Activated T-cell treated with anti-CD3 and anti-CD28 coated beads, Interleukin-2, amount 50 U/mL, for 24 hours (primary cell): ENCODE measurements at regions not wholly inside any gene's neighbourhood (a gene's known extent, or its start where the extent isn't known, plus 50 kb on each side); places are given as distances from the start of the nearest gene placed in this dataset.
"Not testable (repeated sequence)": the region's sequence is repeated elsewhere in the genome, so short reads cannot be mapped to it uniquely, and the experiment has no call there.

Source experiments
- DNase-seq: peaks from one replicate; pipeline ENCODE4 v3.0.0-alpha.2; 2020
- H3K27ac Mint-ChIP-seq: 2 replicates; pipeline ENCODE4 v1.8.0; 2020; ENCODE audit warnings: mild to moderate bottlenecking, mixed read lengths
- H3K27me3 Mint-ChIP-seq: 2 replicates; pipeline ENCODE4 v1.8.0; 2020; ENCODE audit warnings: mixed read lengths
- H3K36me3 Mint-ChIP-seq: 2 replicates; pipeline ENCODE4 v1.8.0; 2020; ENCODE audit warnings: low read depth, mixed read lengths
- H3K4me1 Mint-ChIP-seq: 2 replicates; pipeline ENCODE4 v1.8.0; 2020; ENCODE audit warnings: low read depth, mixed read lengths
- H3K4me3 Mint-ChIP-seq: 2 replicates; pipeline ENCODE4 v1.8.0; 2020; ENCODE audit warnings: mild to moderate bottlenecking, moderate library complexity, mixed read lengths
- H3K9me3 Mint-ChIP-seq: 2 replicates; pipeline ENCODE4 v1.8.0; 2020; ENCODE audit warnings: mixed read lengths

DNA sequence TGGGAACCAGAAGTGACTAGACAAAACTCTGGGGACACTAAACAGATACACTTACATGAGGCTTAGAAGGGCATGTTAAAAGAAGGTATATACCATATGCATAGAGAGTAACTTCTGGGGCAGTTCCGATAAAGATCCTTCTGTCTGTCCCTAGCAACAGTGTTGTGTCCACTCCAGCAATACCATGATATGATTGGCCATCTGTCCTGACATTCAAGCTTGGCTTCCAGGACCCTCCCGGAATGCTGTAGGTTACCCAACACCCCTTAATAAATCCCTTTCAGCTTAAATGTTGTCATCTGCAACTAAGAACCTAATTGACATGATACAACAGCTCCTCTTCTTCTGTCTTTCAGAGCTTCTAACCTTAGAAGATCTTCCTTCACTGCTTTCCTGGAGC lies 307.7 kb downstream of the OMA1 start:
- H3K9me3 Mint-ChIP-seq = no peaks in the 10 kb centered on the region
- H3K27ac Mint-ChIP-seq = no peak overlapping the region
- H3K4me1 Mint-ChIP-seq = no peaks in the 10 kb centered on the region
- no peaks in the 10 kb centered on the region for H3K36me3 Mint-ChIP-seq
- H3K4me3 Mint-ChIP-seq = no peak overlapping the region
- no peak for DNase-seq
- peaks cover 14% of the 10 kb centered on the region for H3K27me3 Mint-ChIP-seq

DNA sequence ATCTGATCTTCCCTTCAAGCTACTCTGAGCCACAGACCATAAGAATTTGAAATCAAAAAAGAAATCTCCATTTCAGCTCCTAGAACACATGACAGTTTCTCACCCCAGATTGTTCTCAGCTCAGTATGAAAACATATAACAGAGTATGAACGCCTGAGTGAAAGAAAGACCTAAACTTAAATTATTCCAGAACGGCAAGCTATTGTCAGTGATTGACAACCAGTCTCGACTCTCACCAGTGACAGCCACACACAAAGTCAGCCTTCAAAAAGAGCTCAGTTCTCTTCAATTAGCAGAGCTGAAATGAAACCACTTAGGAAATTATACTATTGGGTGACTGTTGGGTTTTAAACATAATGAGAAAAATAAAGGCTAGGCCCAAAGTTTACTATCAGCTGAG lies 312.8 kb downstream of the OMA1 start:
- H3K9me3 Mint-ChIP-seq = no peaks in the 10 kb centered on the region
- no peak overlapping the region for H3K27ac Mint-ChIP-seq
- no peak overlapping the region for H3K4me3 Mint-ChIP-seq
- H3K4me1 Mint-ChIP-seq = no peaks in the 10 kb centered on the region
- H3K27me3 Mint-ChIP-seq = peaks cover 4% of the 10 kb centered on the region
- H3K36me3 Mint-ChIP-seq = no peaks in the 10 kb centered on the region
- no peak for DNase-seq

DNA sequence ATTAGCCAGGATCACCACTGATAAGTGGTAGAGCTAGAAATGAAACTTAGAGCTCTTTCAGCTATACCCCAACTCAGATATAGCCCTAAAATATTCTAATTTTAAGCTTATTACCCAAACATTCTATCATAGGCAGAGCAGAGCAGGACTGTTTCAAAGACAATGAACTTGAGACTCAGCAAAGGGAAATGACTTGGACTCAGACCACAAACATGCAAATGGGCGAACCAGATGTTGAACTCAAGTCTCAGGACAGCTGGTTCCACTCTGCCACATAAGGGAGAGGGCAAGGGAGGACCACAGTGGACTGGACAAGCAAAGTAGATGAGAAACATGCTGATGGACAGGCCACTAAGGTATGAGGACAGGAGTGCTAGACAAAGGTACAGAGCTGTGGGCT lies 315.3 kb downstream of the OMA1 start:
- Mint-ChIP-seq H3K4me3 (no peak overlapping the region), H3K27ac (no peak overlapping the region), H3K4me1 (no peaks in the 10 kb centered on the region), H3K9me3 (no peaks in the 10 kb centered on the region), H3K36me3 (no peaks in the 10 kb centered on the region), H3K27me3 (no peaks in the 10 kb centered on the region)
- no peak for DNase-seq

DNA sequence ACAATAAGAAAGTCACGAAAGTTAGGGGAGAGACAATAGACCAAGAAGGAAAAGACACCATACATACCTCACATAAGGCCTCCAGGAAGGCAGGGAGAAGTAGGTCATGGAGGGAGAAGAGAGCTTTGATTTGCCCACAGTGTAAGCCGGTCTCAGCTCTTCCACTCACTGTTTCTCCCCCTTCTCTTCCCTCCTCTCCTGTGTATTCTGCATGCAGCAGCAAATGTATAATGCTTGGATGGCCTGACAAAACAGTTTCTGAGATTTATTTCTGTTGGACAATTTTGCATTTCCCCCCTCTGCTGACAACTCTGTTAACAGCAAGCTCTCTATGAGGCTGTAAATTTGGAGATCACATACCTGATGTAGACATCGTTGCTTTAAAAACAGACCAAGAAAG lies 318.9 kb downstream of the OMA1 start:
- no peaks in the 10 kb centered on the region for H3K9me3 Mint-ChIP-seq
- H3K27me3 Mint-ChIP-seq = no peaks in the 10 kb centered on the region
- no peak overlapping the region for H3K27ac Mint-ChIP-seq
- H3K36me3 Mint-ChIP-seq = no peaks in the 10 kb centered on the region
- H3K4me3 Mint-ChIP-seq = no peak overlapping the region
- no peaks in the 10 kb centered on the region for H3K4me1 Mint-ChIP-seq
- DNase-seq = no peak

- Mint-ChIP-seq H3K36me3 (no peaks in the 10 kb centered on the region), H3K9me3 (no peaks in the 10 kb centered on the region), H3K4me1 (no peaks in the 10 kb centered on the region), H3K27me3 (peaks cover 3% of the 10 kb centered on the region), H3K4me3 (no peak overlapping the region), H3K27ac (no peak overlapping the region)
- no peak for DNase-seq
Observed at GRCh38 chr1:58223522-58223921, 323.0 kb downstream of the OMA1 start.

GRCh38 chr1:58220836-58221472 lies 325.6 kb downstream of the OMA1 start:
- no peak for DNase-seq
- Mint-ChIP-seq H3K9me3 (peaks cover 2% of the 10 kb centered on the region), H3K27ac (no peak overlapping the region), H3K4me3 (no peak overlapping the region), H3K36me3 (no peaks in the 10 kb centered on the region), H3K4me1 (no peaks in the 10 kb centered on the region), H3K27me3 (peaks cover 9% of the 10 kb centered on the region)

- not testable (repeated sequence) for H3K27me3 Mint-ChIP-seq, H3K27ac Mint-ChIP-seq, H3K4me3 Mint-ChIP-seq, DNase-seq, H3K4me1 Mint-ChIP-seq, H3K9me3 Mint-ChIP-seq, H3K36me3 Mint-ChIP-seq
Observed at GRCh38 chr1:58216169-58216568, 330.4 kb downstream of the OMA1 start.

GRCh38 chr1:58214674-58215073 lies 331.9 kb downstream of the OMA1 start:
- no peak overlapping the region for H3K4me3 Mint-ChIP-seq
- H3K27ac Mint-ChIP-seq = no peak overlapping the region
- H3K36me3 Mint-ChIP-seq = no peaks in the 10 kb centered on the region
- no peak for DNase-seq
- peaks cover 2% of the 10 kb centered on the region for H3K9me3 Mint-ChIP-seq
- H3K4me1 Mint-ChIP-seq = no peaks in the 10 kb centered on the region
- peaks cover 9% of the 10 kb centered on the region for H3K27me3 Mint-ChIP-seq

- Mint-ChIP-seq H3K4me1 (no peaks in the 10 kb centered on the region), H3K4me3 (no peak overlapping the region), H3K27ac (no peak overlapping the region)
Observed at GRCh38 chr1:58211869-58212268, 334.7 kb downstream of the OMA1 start.

DNA sequence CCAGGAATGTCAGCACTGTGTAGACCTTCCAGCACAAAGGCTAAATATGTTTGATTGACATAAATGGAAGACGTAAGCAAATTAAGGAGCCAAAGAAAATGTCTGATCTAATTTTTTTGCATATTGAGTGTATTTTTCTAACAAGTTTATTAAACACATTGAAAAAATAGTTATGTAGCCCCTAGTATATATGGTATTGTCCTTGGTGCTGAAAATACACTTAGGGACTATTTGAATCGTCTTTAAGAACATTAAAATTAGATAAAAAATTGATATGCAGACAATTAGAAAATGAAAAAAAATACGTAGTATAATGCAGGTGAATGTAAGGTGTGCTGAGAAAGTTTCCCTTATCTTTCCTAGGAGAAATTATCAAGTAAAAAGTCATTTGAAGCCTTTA lies 337.0 kb downstream of the OMA1 start:
- Mint-ChIP-seq H3K4me3 (no peak overlapping the region), H3K27ac (no peak overlapping the region), H3K9me3 (no peaks in the 10 kb centered on the region), H3K27me3 (no peaks in the 10 kb centered on the region), H3K4me1 (no peaks in the 10 kb centered on the region), H3K36me3 (no peaks in the 10 kb centered on the region)
- DNase-seq = no peak

More at GRCh38 chr1:58211869-58212268, 334.7 kb downstream of the OMA1 start:
- Mint-ChIP-seq H3K9me3 (peaks cover 2% of the 10 kb centered on the region), H3K36me3 (no peaks in the 10 kb centered on the region), H3K27me3 (no peaks in the 10 kb centered on the region)
- DNase-seq = no peak

DNA sequence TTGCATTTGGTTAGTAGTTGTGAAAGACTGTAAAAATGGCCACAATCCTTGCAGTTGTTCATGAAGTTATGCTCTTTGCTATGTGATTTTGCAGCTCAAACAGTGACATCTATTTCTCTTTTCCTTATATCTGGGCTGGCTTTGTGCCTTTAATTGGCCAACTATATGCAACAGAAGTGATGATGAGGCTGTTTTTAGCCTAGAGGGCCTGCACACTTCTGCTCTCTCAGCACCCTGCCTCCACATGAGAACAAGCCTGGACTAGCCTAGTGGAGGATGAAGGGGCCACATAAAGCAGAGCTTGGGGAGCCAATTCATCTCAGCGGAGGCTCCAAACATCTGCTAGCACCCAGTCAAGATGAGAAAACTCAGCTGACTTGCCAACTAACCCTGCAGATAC lies 339.8 kb downstream of the OMA1 start:
- H3K36me3 Mint-ChIP-seq = no peaks in the 10 kb centered on the region
- peaks cover 3% of the 10 kb centered on the region for H3K27me3 Mint-ChIP-seq
- H3K4me3 Mint-ChIP-seq = no peak overlapping the region
- no peaks in the 10 kb centered on the region for H3K9me3 Mint-ChIP-seq
- no peak for DNase-seq
- H3K4me1 Mint-ChIP-seq = no peaks in the 10 kb centered on the region
- H3K27ac Mint-ChIP-seq = no peak overlapping the region

GRCh38 chr1:58204284-58204683 lies 342.2 kb downstream of the OMA1 start:
- no peak for DNase-seq
- Mint-ChIP-seq H3K9me3 (no peaks in the 10 kb centered on the region), H3K36me3 (no peaks in the 10 kb centered on the region), H3K27ac (no peak overlapping the region), H3K27me3 (peaks cover 12% of the 10 kb centered on the region), H3K4me1 (no peaks in the 10 kb centered on the region), H3K4me3 (no peak overlapping the region)

DNA sequence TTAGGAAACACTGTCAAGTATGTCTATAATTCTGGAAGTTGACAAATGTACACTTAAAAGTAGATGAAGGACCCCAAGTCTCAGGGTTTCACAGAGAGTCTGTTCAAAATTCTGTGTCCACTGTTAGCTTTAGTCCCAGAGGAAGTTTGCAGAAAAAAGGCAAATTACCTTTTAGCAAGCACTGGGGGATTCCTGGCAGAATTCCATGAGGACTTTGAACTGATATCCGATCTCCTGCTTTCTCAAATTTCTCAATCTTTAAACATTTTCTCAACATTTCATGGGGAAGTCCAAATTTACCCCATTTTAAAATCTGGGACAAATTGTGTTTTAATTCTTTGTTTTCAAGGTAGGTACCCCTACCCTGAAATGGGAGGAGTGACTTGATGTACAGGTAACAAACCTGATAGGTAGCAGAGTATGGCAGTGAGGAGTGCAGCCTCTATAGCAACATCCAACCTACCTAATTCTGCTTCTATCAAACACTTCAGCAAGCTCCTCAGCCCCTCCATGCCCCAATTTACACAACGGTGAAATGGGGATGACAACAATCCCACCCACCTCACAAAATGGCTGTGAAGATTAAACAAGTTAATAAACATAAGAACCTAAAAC lies 344.9 kb downstream of the OMA1 start:
- Mint-ChIP-seq H3K4me3 (no peak overlapping the region), H3K27ac (no peak overlapping the region), H3K9me3 (no peaks in the 10 kb centered on the region), H3K36me3 (no peaks in the 10 kb centered on the region), H3K4me1 (no peaks in the 10 kb centered on the region), H3K27me3 (peaks cover 16% of the 10 kb centered on the region)
- no peak for DNase-seq

DNA sequence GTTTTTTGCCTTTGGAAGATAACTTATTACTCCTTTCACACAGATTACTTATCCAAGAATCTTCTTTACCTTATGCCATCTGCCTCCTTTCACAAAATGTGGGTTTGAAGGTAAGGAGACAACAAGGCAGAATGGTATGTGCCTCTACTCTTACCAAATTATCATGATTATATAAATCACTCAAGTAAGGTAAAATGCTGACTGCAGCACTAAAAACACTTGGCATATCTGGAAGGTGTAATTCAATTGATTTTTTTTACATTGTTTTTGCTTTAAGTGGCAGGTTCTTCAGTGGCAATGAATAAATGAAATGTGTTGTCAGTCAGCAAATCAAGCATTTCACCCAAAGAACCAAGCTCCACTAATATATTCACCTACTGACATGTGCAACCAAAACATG lies 346.1 kb downstream of the OMA1 start:
- H3K4me1 Mint-ChIP-seq = no peaks in the 10 kb centered on the region
- no peak overlapping the region for H3K4me3 Mint-ChIP-seq
- no peak overlapping the region for H3K27ac Mint-ChIP-seq
- no peaks in the 10 kb centered on the region for H3K36me3 Mint-ChIP-seq
- peaks cover 16% of the 10 kb centered on the region for H3K27me3 Mint-ChIP-seq
- no peaks in the 10 kb centered on the region for H3K9me3 Mint-ChIP-seq
- DNase-seq = no peak

- no peaks in the 10 kb centered on the region for H3K36me3 Mint-ChIP-seq
- H3K9me3 Mint-ChIP-seq = no peaks in the 10 kb centered on the region
- no peaks in the 10 kb centered on the region for H3K4me1 Mint-ChIP-seq
- peaks cover 18% of the 10 kb centered on the region for H3K27me3 Mint-ChIP-seq
- DNase-seq = no peak
- H3K4me3 Mint-ChIP-seq = no peak overlapping the region
- no peak overlapping the region for H3K27ac Mint-ChIP-seq
Observed at GRCh38 chr1:58197811-58198210, 348.7 kb downstream of the OMA1 start.
